ENCODE measurements at regions not wholly inside any gene's neighbourhood (a gene's known extent, or its start where the extent isn't known, plus 50 kb on each side); places are given as distances from the start of the nearest gene placed in this dataset.

GRCh38 chr11:16685914-16686313 lies 52.5 kb upstream of the C11orf58 start:
- H3K4me3 ChIP-seq (replicated peaks; ENCODE audit: low read depth, low read length): no peak overlapping the region
- TF ChIP-seq CTCF (IDR thresholded peaks at IDR 0.05; ENCODE audit: insufficient read depth, low read length, poor library complexity, severe bottlenecking): no peak
- H3K27me3 ChIP-seq (replicated peaks; ENCODE audit: control insufficient read depth, insufficient read depth, low read length): no peaks in the 10 kb centered on the region
- DNase-seq (ENCODE audit: extremely low read depth, insufficient read length): no peak
- no peaks in the 10 kb centered on the region for H3K36me3 ChIP-seq (ENCODE audit: control insufficient read depth, insufficient read depth, low read length)

GRCh38 chr11:16678466-16679116 lies 59.9 kb upstream of the C11orf58 start:
- H3K36me3 ChIP-seq (ENCODE audit: control insufficient read depth, insufficient read depth, low read length): no peaks in the 10 kb centered on the region
- DNase-seq (ENCODE audit: extremely low read depth, insufficient read length): no peak
- TF ChIP-seq CTCF (IDR thresholded peaks at IDR 0.05; ENCODE audit: insufficient read depth, low read length, poor library complexity, severe bottlenecking): no peak

GRCh38 chr11:16669799-16670415 lies 68.5 kb upstream of the C11orf58 start:
- no peak overlapping the region for H3K4me3 ChIP-seq (replicated peaks; ENCODE audit: low read depth, low read length)
- DNase-seq (ENCODE audit: extremely low read depth, insufficient read length): no peak
- TF ChIP-seq CTCF (IDR thresholded peaks at IDR 0.05; ENCODE audit: insufficient read depth, low read length, poor library complexity, severe bottlenecking): no peak
- no peaks in the 10 kb centered on the region for H3K27me3 ChIP-seq (replicated peaks; ENCODE audit: control insufficient read depth, insufficient read depth, low read length)
- no peaks in the 10 kb centered on the region for H3K36me3 ChIP-seq (ENCODE audit: control insufficient read depth, insufficient read depth, low read length)

More at GRCh38 chr11:16678466-16679116, 59.9 kb upstream of the C11orf58 start:
- H3K4me3 ChIP-seq (replicated peaks; ENCODE audit: low read depth, low read length): no peak overlapping the region
- no peaks in the 10 kb centered on the region for H3K27me3 ChIP-seq (replicated peaks; ENCODE audit: control insufficient read depth, insufficient read depth, low read length)

GRCh38 chr11:16632295-16633200 lies 105.9 kb upstream of the C11orf58 start:
- peak; percentile 64 for TF ChIP-seq CTCF (IDR thresholded peaks at IDR 0.05; ENCODE audit: insufficient read depth, low read length, poor library complexity, severe bottlenecking)
- H3K36me3 ChIP-seq (ENCODE audit: control insufficient read depth, insufficient read depth, low read length): no peaks in the 10 kb centered on the region
- no peaks in the 10 kb centered on the region for H3K27me3 ChIP-seq (replicated peaks; ENCODE audit: control insufficient read depth, insufficient read depth, low read length)
- no peak for DNase-seq (ENCODE audit: extremely low read depth, insufficient read length)
- H3K4me3 ChIP-seq (replicated peaks; ENCODE audit: low read depth, low read length): no peak overlapping the region

- no peak for DNase-seq (ENCODE audit: extremely low read depth, insufficient read length)
- H3K27me3 ChIP-seq (replicated peaks; ENCODE audit: control insufficient read depth, insufficient read depth, low read length): no peaks in the 10 kb centered on the region
- no peaks in the 10 kb centered on the region for H3K36me3 ChIP-seq (ENCODE audit: control insufficient read depth, insufficient read depth, low read length)
- no peak overlapping the region for H3K4me3 ChIP-seq (replicated peaks; ENCODE audit: low read depth, low read length)
- no peak for TF ChIP-seq CTCF (IDR thresholded peaks at IDR 0.05; ENCODE audit: insufficient read depth, low read length, poor library complexity, severe bottlenecking)
Measured at GRCh38 chr11:16630651-16631050, 107.8 kb upstream of the C11orf58 start.

Measured in GM06990 (cell line).